Stimulated activated CD4-positive, alpha-beta T cell treated with anti-CD3 and anti-CD28 coated beads, Interleukin-4, amount 100 ng/mL, for 1 hour (primary cell): ENCODE measurements at regions not wholly inside any gene's neighbourhood (a gene's known extent, or its start where the extent isn't known, plus 50 kb on each side); places are given as distances from the start of the nearest gene placed in this dataset.
"Not testable (repeated sequence)": the region's sequence is repeated elsewhere in the genome, so short reads cannot be mapped to it uniquely, and the experiment has no call there.

ENCODE experiments used
- DNase-seq: peaks from one replicate; pipeline ENCODE4 v3.0.0-alpha.2; 2020

- no peak for DNase-seq
These were observed 113.9 kb downstream of the CCDC74A start for GRCh38 chr2:131641414-131642206.

GRCh38 chr2:131643180-131643579, 115.5 kb downstream of the CCDC74A start:
- DNase-seq, result not testable (repeated sequence)

GRCh38 chr2:131645177-131645765, 117.6 kb downstream of the CCDC74A start:
- DNase-seq, result no peak

- not testable (repeated sequence) for DNase-seq
These were observed 118.5 kb downstream of the CCDC74A start for GRCh38 chr2:131646220-131646619.

GRCh38 chr2:131646669-131647297, 119.1 kb downstream of the CCDC74A start:
- DNase-seq, result no peak

- not testable (repeated sequence) for DNase-seq
These were observed 120.9 kb downstream of the CCDC74A start for GRCh38 chr2:131648565-131648964.

GRCh38 chr2:131652246-131652645, 124.6 kb downstream of the CCDC74A start:
- DNase-seq, result not testable (repeated sequence)

- not testable (repeated sequence) for DNase-seq
These were observed 126.4 kb downstream of the CCDC74A start for GRCh38 chr2:131654107-131654506.

- DNase-seq, result no peak
These were observed 129.3 kb downstream of the CCDC74A start for GRCh38 chr2:131656816-131657633.

- no peak for DNase-seq
These were observed 130.4 kb downstream of the CCDC74A start for GRCh38 chr2:131657895-131658768.

- DNase-seq, result no peak
These were observed 131.1 kb downstream of the CCDC74A start for GRCh38 chr2:131658769-131659131.

- no peak for DNase-seq
These were observed 131.5 kb downstream of the CCDC74A start for GRCh38 chr2:131659168-131659572.

- DNase-seq, result not testable (repeated sequence)
These were observed 133.6 kb downstream of the CCDC74A start for GRCh38 chr2:131661101-131661782.

GRCh38 chr2:131661884-131662535, 134.3 kb downstream of the CCDC74A start:
- not testable (repeated sequence) for DNase-seq

GRCh38 chr2:131663501-131663900, 135.8 kb downstream of the CCDC74A start:
- not testable (repeated sequence) for DNase-seq

GRCh38 chr2:131665716-131666115, 138.0 kb downstream of the CCDC74A start:
- not testable (repeated sequence) for DNase-seq

- DNase-seq, result not testable (repeated sequence)
These were observed 141.3 kb downstream of the CCDC74A start for GRCh38 chr2:131668794-131669540.

GRCh38 chr2:131671841-131672470, 144.3 kb downstream of the CCDC74A start:
- not testable (repeated sequence) for DNase-seq
